Spleen (tissue), 11 donors: ENCODE measurements at regions not wholly inside any gene's neighbourhood (a gene's known extent, or its start where the extent isn't known, plus 50 kb on each side); places are given as distances from the start of the nearest gene placed in this dataset.

ENCODE experiments used
- DNase-seq: peaks from one replicate; pipeline ENCODE4 v3.0.0-alpha.2; 2020
- H3K27ac ChIP-seq, 8 donors: fragments of 200-600 bp; sonication (generic) in 7 of 8; 1 replicate in 4 of 8; 2 replicates in 4 of 8; pipeline versions ENCODE4 v1.5.0 to v1.8.0; 2016 to 2021; ENCODE audit warnings: inconsistent platforms in 4 of 8, mild to moderate bottlenecking in 4 of 8, moderate library complexity in 1 of 8
- H3K27me3 ChIP-seq, 7 donors: fragments of 200-600 bp; sonication (generic) in 6 of 7; replicated peaks in 1 of 7; 1 replicate in 4 of 7; 2 replicates in 3 of 7; pipeline versions ENCODE4 v1.5.0 to v1.8.0; 2016 to 2021; ENCODE audit warnings: inconsistent platforms in 3 of 7, mild to moderate bottlenecking in 1 of 7
- H3K36me3 ChIP-seq, 6 donors: fragments of 200-600 bp; sonication (generic) in 5 of 6; 1 replicate in 4 of 6; 2 replicates in 2 of 6; pipeline versions ENCODE4 v1.5.0 to v1.8.0; 2016 to 2021; ENCODE audit warnings: inconsistent platforms in 2 of 6
- H3K4me1 ChIP-seq, 6 donors: fragments of 200-600 bp; sonication (generic) in 5 of 6; 1 replicate in 3 of 6; 2 replicates in 3 of 6; pipeline versions ENCODE4 v1.5.0 to v1.8.0; 2016 to 2021; ENCODE audit warnings: inconsistent platforms in 3 of 6
- H3K4me3 ChIP-seq, 8 donors: fragments of 200-600 bp; sonication (generic) in 7 of 8; 1 replicate in 4 of 8; 2 replicates in 4 of 8; pipeline versions ENCODE4 v1.5.0 to v1.8.0; 2016 to 2021; ENCODE audit warnings: inconsistent platforms in 4 of 8, mild to moderate bottlenecking in 4 of 8, moderate library complexity in 2 of 8
- H3K9me3 ChIP-seq, 8 donors: fragments of 200-600 bp; sonication (generic) in 7 of 8; 1 replicate in 4 of 8; 2 replicates in 4 of 8; pipeline versions ENCODE4 v1.5.0 to v1.8.0; 2016 to 2021; ENCODE audit warnings: inconsistent platforms in 4 of 8
- POLR2A ChIP-seq, 3 donors: fragments of 450-650 bp; IDR thresholded peaks; one replicate each; pipeline ENCODE4 v1.5.1; 2017; ENCODE audit warnings: antibody characterized with exemption in 3 of 3, mild to moderate bottlenecking in 1 of 3
- POLR2AphosphoS5 ChIP-seq, 3 donors: sonication (generic); formaldehyde crosslinking; IDR thresholded peaks; one replicate each; pipeline ENCODE4 v1.5.1; 2017; ENCODE audit warnings: antibody characterized with exemption in 3 of 3
- WGBS, 5 donors: extraction: QIAGEN DNeasy Blood & Tissue Kit in 3 of 5; methylation state at CpG; one replicate each; pipeline versions ENCODE4 v1.1.5 to v1.1.7; 2013 to 2018; 5-methylcytosine and 5-hydroxymethylcytosine counted together
- intact Hi-C: fragments of 100-400 bp; cut with DNase I; formaldehyde crosslinking; loops from one replicate; pipeline ENCODE4 v1.15.0; 2023; ENCODE audit warnings: low total_unique reads
- TF ChIP-seq, protein P1 (sequence below), 11 experiments: fragments of 200-600 bp in 7 of 11; fragments of 450-650 bp in 4 of 11; sonication (generic) in 4 of 11; IDR thresholded peaks in 8 of 11; conservative IDR thresholded peaks in 3 of 11; 1 replicate in 7 of 11; 2 replicates in 4 of 11; pipeline versions ENCODE4 v1.4.0 to v1.8.0; 2016 to 2021; ENCODE audit warnings: antibody characterized with exemption in 11 of 11, inconsistent platforms in 4 of 11, mild to moderate bottlenecking in 1 of 11
- donor health status: healthy with polysubstance abuse.
- donor health status: DM: no; HTN: no; CAD: no; lungs with moderate emphysema.
- donor health status: DM: no; HTN: no; CAD: no.
- donor health status: Bipolar disorder and iron deficiency.
- donor health status: healthy.
- donor health status: DM: no; HTN: no; CAD: no.
- donor health status: DM: yes; HTN: yes; CAD: no.

DNA sequence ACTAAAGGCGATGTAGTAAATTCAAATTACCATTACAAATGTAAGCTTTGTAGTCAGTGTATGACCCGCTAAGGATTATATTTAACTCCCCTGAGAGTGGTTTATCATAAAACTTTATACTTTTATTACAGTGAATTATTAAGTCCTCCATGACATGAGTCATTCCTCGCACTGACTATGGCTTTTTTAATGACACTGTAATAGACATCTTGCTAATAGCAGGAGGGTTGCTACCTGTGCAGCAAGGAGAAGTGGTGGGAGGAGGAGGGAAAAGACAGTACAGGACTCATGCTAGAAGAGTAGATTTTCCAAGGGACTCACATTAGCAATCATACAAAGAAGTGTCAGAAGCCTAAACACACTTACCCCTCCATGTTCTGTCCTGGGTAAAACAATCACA is 556.1 kb downstream of the BCL11A start:
- WGBS, 5 donors: 88 to 98% (median 90%) methylated on average over 3 of the region's 3 CpGs

DNA sequence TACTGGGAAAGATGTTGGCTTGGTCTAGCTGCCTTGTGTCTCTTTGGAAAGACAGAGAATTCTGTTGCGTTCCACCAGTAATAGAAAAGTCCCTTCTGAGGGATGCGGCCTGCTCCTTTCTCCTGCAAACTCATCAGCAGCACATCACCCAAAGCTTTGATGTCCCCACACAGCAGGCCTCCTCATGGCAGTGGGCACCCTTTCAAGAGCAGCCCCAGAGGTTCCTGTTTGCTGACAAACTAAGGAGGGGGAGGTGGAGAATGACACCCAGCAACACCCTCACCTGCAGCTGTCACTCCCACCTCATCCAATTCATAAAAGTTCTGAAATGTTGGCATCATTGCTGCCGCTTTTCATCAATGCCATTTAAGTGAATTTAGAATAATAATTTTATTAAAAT is 556.6 kb downstream of the BCL11A start:
- Histone ChIP-seq H3K4me1 (no peaks in the 10 kb centered on the region), H3K36me3 (no peaks in the 10 kb centered on the region), H3K27me3 (no peaks in the 10 kb centered on the region), H3K4me3 (no peak overlapping the region), H3K9me3 (no peaks in the 10 kb centered on the region), H3K27ac (no peak overlapping the region)
- TF ChIP-seq, protein P1, sequence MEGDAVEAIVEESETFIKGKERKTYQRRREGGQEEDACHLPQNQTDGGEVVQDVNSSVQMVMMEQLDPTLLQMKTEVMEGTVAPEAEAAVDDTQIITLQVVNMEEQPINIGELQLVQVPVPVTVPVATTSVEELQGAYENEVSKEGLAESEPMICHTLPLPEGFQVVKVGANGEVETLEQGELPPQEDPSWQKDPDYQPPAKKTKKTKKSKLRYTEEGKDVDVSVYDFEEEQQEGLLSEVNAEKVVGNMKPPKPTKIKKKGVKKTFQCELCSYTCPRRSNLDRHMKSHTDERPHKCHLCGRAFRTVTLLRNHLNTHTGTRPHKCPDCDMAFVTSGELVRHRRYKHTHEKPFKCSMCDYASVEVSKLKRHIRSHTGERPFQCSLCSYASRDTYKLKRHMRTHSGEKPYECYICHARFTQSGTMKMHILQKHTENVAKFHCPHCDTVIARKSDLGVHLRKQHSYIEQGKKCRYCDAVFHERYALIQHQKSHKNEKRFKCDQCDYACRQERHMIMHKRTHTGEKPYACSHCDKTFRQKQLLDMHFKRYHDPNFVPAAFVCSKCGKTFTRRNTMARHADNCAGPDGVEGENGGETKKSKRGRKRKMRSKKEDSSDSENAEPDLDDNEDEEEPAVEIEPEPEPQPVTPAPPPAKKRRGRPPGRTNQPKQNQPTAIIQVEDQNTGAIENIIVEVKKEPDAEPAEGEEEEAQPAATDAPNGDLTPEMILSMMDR (IDR thresholded peaks at IDR 0.05 in 8 of 11, conservative IDR thresholded peaks at IDR 0.05 in 3 of 11): no peak
- TF ChIP-seq POLR2AphosphoS5 (IDR thresholded peaks at IDR 0.05) (no peak), POLR2A (IDR thresholded peaks at IDR 0.05) (no peak)
- no peak for DNase-seq
- intact Hi-C loops: no loop called here
- WGBS, 5 donors: 60 to 95% (median 81%) methylated on average over 3 of the region's 3 CpGs

More for the DNA sequence above, 556.1 kb downstream of the BCL11A start:
- no peaks in the 10 kb centered on the region for H3K27me3 ChIP-seq
- intact Hi-C loops: no loop called here
- no peaks in the 10 kb centered on the region for H3K4me1 ChIP-seq
- no peak for DNase-seq
- no peak overlapping the region for H3K27ac ChIP-seq
- TF ChIP-seq POLR2A (IDR thresholded peaks at IDR 0.05) (no peak), POLR2AphosphoS5 (IDR thresholded peaks at IDR 0.05) (no peak)
- TF ChIP-seq, protein P1 (IDR thresholded peaks at IDR 0.05 in 8 of 11, conservative IDR thresholded peaks at IDR 0.05 in 3 of 11): no peak
- no peak overlapping the region for H3K4me3 ChIP-seq
- no peaks in the 10 kb centered on the region for H3K36me3 ChIP-seq
- H3K9me3 ChIP-seq: no peaks in the 10 kb centered on the region

DNA sequence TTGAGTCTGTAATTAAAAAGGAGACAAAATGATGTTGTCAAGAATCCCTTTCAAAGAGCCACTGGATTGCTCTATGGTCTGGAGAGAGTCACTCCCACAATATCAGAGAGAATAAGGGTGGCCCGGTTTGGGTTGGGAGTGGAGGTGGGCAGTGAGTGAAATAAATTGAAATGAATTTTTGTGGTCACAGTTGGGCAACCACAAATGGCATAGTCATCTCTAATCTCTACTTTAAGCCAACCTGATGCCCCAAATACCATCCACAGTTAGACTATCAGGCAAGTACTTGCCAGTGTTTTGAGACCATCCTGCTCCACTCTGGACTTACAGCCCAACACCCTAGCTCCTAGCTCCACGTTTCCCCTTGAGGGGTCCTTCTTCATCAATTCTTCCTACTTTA is 559.7 kb downstream of the BCL11A start:
- no peaks in the 10 kb centered on the region for H3K4me1 ChIP-seq
- no peaks in the 10 kb centered on the region for H3K27me3 ChIP-seq
- DNase-seq: no peak
- no peaks in the 10 kb centered on the region for H3K36me3 ChIP-seq
- intact Hi-C loops: no loop called here
- TF ChIP-seq, protein P1 (IDR thresholded peaks at IDR 0.05 in 8 of 11, conservative IDR thresholded peaks at IDR 0.05 in 3 of 11): no peak
- TF ChIP-seq POLR2AphosphoS5 (IDR thresholded peaks at IDR 0.05): no peak
- no peak overlapping the region for H3K4me3 ChIP-seq
- H3K27ac ChIP-seq: no peak overlapping the region
- WGBS, 5 donors: 54 to 76% (median 67%) methylated on average over 2 of the region's 2 CpGs
- H3K9me3 ChIP-seq: no peaks in the 10 kb centered on the region

DNA sequence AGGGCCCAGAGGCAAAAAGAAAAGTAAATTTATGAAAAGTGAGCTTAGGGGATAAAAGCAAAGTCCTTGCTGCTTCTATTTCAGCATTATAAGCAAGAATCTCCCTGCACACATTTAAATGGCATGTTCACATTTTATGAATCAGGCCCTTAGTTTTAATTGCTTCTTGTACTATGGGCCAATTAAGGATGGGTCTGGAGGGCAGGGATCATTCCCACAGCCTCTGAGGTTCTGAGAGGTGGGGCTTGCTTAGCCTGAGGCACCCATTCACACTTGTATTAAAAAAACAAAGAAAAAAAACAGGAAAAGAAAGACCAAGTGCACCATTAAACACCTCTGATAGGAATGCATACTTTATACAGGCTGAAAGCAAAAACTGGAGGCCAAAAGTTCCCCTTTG is 565.1 kb downstream of the BCL11A start:
- Histone ChIP-seq H3K27ac (no peak overlapping the region), H3K9me3 (no peaks in the 10 kb centered on the region), H3K36me3 (no peaks in the 10 kb centered on the region), H3K27me3 (no peaks in the 10 kb centered on the region), H3K4me1 (no peaks in the 10 kb centered on the region), H3K4me3 (no peak overlapping the region)
- intact Hi-C loops: no loop called here
- no peak for DNase-seq
- TF ChIP-seq, protein P1 (IDR thresholded peaks at IDR 0.05 in 8 of 11, conservative IDR thresholded peaks at IDR 0.05 in 3 of 11): no peak
- TF ChIP-seq POLR2AphosphoS5 (IDR thresholded peaks at IDR 0.05) (no peak), POLR2A (IDR thresholded peaks at IDR 0.05) (no peak)
